ENCODE measurements at regions not wholly inside any gene's neighbourhood (a gene's known extent, or its start where the extent isn't known, plus 50 kb on each side); places are given as distances from the start of the nearest gene placed in this dataset.

- no peak overlapping the region for H3K4me3 ChIP-seq (ENCODE audit: low read length)
- no peak overlapping the region for H3K9ac ChIP-seq (ENCODE audit: low read length)
- TF ChIP-seq EZH2 (optimal IDR thresholded peaks at IDR 0.05; ENCODE audit: low read depth, low read length) (no peak), EZH2phosphoT487 (IDR thresholded peaks at IDR 0.05; ENCODE audit: low read length) (no peak), CTCF (IDR thresholded peaks at IDR 0.05; ENCODE audit: low read length) (no peak)
- no peak overlapping the region for H2AFZ ChIP-seq (ENCODE audit: low read length)
- no peaks in the 10 kb centered on the region for H3K4me1 ChIP-seq (ENCODE audit: low read length)
- no peaks in the 10 kb centered on the region for H3K79me2 ChIP-seq (ENCODE audit: low read length)
- H3K27me3 ChIP-seq (replicated peaks; ENCODE audit: insufficient read depth, low read length), result no peaks in the 10 kb centered on the region
- H3F3A ChIP-seq (ENCODE audit: insufficient read depth, low read length), result no peaks in the 10 kb centered on the region
- no peaks in the 10 kb centered on the region for H3K9me2 ChIP-seq (replicated peaks; ENCODE audit: insufficient read depth, low read length)
- H3K9me3 ChIP-seq (replicated peaks; ENCODE audit: insufficient read depth, low read length), result 0 out of 2 replicates have a peak, but pooled peaks cover 2% of the 10 kb centered on the region
- no peak for DNase-seq
- no peaks in the 10 kb centered on the region for H4K20me1 ChIP-seq (ENCODE audit: insufficient read depth, low read length)
- H3K27ac ChIP-seq (ENCODE audit: low read length), result no peak overlapping the region
- no peak overlapping the region for H3K4me2 ChIP-seq (ENCODE audit: low read depth, low read length)
- no peaks in the 10 kb centered on the region for H3K36me3 ChIP-seq (replicated peaks; ENCODE audit: insufficient read depth, low read length)
Measured at GRCh38 chr16:62657116-62657515, 620.9 kb upstream of the CDH8 start.

- TF ChIP-seq CTCF (IDR thresholded peaks at IDR 0.05; ENCODE audit: low read length) (no peak), EZH2phosphoT487 (IDR thresholded peaks at IDR 0.05; ENCODE audit: low read length) (no peak), EZH2 (optimal IDR thresholded peaks at IDR 0.05; ENCODE audit: low read depth, low read length) (no peak)
- H3K4me1 ChIP-seq (ENCODE audit: low read length), result no peaks in the 10 kb centered on the region
Measured at GRCh38 chr16:62652441-62653120, 616.3 kb upstream of the CDH8 start.

GRCh38 chr16:62648256-62648655 is 612.0 kb upstream of the CDH8 start:
- no peak overlapping the region for H3K4me2 ChIP-seq (ENCODE audit: low read depth, low read length)
- DNase-seq, result no peak
- no peaks in the 10 kb centered on the region for H3K9me3 ChIP-seq (replicated peaks; ENCODE audit: insufficient read depth, low read length)
- no peak overlapping the region for H3K27ac ChIP-seq (ENCODE audit: low read length)
- TF ChIP-seq EZH2 (optimal IDR thresholded peaks at IDR 0.05; ENCODE audit: low read depth, low read length) (no peak), CTCF (IDR thresholded peaks at IDR 0.05; ENCODE audit: low read length) (no peak), EZH2phosphoT487 (IDR thresholded peaks at IDR 0.05; ENCODE audit: low read length) (no peak)
- no peaks in the 10 kb centered on the region for H3K79me2 ChIP-seq (ENCODE audit: low read length)
- no peaks in the 10 kb centered on the region for H4K20me1 ChIP-seq (ENCODE audit: insufficient read depth, low read length)
- H3K36me3 ChIP-seq (replicated peaks; ENCODE audit: insufficient read depth, low read length), result no peaks in the 10 kb centered on the region
- no peaks in the 10 kb centered on the region for H3K27me3 ChIP-seq (replicated peaks; ENCODE audit: insufficient read depth, low read length)
- H3K9ac ChIP-seq (ENCODE audit: low read length), result no peak overlapping the region
- H2AFZ ChIP-seq (ENCODE audit: low read length), result no peak overlapping the region
- H3K9me2 ChIP-seq (replicated peaks; ENCODE audit: insufficient read depth, low read length), result no peaks in the 10 kb centered on the region
- no peaks in the 10 kb centered on the region for H3K4me1 ChIP-seq (ENCODE audit: low read length)
- no peak overlapping the region for H3K4me3 ChIP-seq (ENCODE audit: low read length)
- no peaks in the 10 kb centered on the region for H3F3A ChIP-seq (ENCODE audit: insufficient read depth, low read length)

More at GRCh38 chr16:62652441-62653120, 616.3 kb upstream of the CDH8 start:
- Histone ChIP-seq H3K4me2 (ENCODE audit: low read depth, low read length) (no peak overlapping the region), H3F3A (ENCODE audit: insufficient read depth, low read length) (no peaks in the 10 kb centered on the region), H3K9ac (ENCODE audit: low read length) (no peak overlapping the region), H3K79me2 (ENCODE audit: low read length) (no peaks in the 10 kb centered on the region), H3K9me2 (replicated peaks; ENCODE audit: insufficient read depth, low read length) (no peaks in the 10 kb centered on the region), H3K9me3 (replicated peaks; ENCODE audit: insufficient read depth, low read length) (no peaks in the 10 kb centered on the region), H3K27ac (ENCODE audit: low read length) (no peak overlapping the region), H2AFZ (ENCODE audit: low read length) (no peak overlapping the region), H3K27me3 (replicated peaks; ENCODE audit: insufficient read depth, low read length) (no peaks in the 10 kb centered on the region), H4K20me1 (ENCODE audit: insufficient read depth, low read length) (no peaks in the 10 kb centered on the region), H3K4me3 (ENCODE audit: low read length) (no peak overlapping the region), H3K36me3 (replicated peaks; ENCODE audit: insufficient read depth, low read length) (no peaks in the 10 kb centered on the region)
- DNase-seq, result no peak
